H7 (cell line): ENCODE measurements at regions not wholly inside any gene's neighbourhood (a gene's known extent, or its start where the extent isn't known, plus 50 kb on each side); places are given as distances from the start of the nearest gene placed in this dataset.

Experiments used
- DNase-seq: peaks from one replicate; pipeline ENCODE4 v3.0.0; 2012
- H3K27me3 ChIP-seq: 2 replicates; pipeline ENCODE4 v1.6.0; 2011; ENCODE audit warnings: mild to moderate bottlenecking, low read length; ENCODE audit not compliant: control insufficient read depth, insufficient read depth
- H3K36me3 ChIP-seq: replicated peaks from 2 replicates; pipeline ENCODE4 v1.5.1; 2011; ENCODE audit warnings: low read length; ENCODE audit not compliant: control insufficient read depth, insufficient read depth
- H3K4me3 ChIP-seq: 2 replicates; pipeline ENCODE4 v1.5.1; 2011; ENCODE audit warnings: low read depth, mild to moderate bottlenecking, control low read depth, low read length, moderate library complexity; ENCODE audit not compliant: insufficient read depth

- DNase-seq = peak; percentile 4
- Histone ChIP-seq H3K36me3 (no peaks in the 10 kb centered on the region), H3K4me3 (no peak overlapping the region), H3K27me3 (no peaks in the 10 kb centered on the region)
These were observed 71.3 kb upstream of the CORO2B start for GRCh38 chr15:68507447-68507846.

GRCh38 chr15:68508485-68509189, 70.2 kb upstream of the CORO2B start:
- Histone ChIP-seq H3K36me3 (no peaks in the 10 kb centered on the region), H3K27me3 (no peaks in the 10 kb centered on the region), H3K4me3 (no peak overlapping the region)
- DNase-seq = peak; percentile 3

- DNase-seq = no peak
- no peaks in the 10 kb centered on the region for H3K36me3 ChIP-seq
- no peak overlapping the region for H3K4me3 ChIP-seq
- H3K27me3 ChIP-seq = no peaks in the 10 kb centered on the region
These were observed 68.2 kb upstream of the CORO2B start for GRCh38 chr15:68510558-68510957.

DNA sequence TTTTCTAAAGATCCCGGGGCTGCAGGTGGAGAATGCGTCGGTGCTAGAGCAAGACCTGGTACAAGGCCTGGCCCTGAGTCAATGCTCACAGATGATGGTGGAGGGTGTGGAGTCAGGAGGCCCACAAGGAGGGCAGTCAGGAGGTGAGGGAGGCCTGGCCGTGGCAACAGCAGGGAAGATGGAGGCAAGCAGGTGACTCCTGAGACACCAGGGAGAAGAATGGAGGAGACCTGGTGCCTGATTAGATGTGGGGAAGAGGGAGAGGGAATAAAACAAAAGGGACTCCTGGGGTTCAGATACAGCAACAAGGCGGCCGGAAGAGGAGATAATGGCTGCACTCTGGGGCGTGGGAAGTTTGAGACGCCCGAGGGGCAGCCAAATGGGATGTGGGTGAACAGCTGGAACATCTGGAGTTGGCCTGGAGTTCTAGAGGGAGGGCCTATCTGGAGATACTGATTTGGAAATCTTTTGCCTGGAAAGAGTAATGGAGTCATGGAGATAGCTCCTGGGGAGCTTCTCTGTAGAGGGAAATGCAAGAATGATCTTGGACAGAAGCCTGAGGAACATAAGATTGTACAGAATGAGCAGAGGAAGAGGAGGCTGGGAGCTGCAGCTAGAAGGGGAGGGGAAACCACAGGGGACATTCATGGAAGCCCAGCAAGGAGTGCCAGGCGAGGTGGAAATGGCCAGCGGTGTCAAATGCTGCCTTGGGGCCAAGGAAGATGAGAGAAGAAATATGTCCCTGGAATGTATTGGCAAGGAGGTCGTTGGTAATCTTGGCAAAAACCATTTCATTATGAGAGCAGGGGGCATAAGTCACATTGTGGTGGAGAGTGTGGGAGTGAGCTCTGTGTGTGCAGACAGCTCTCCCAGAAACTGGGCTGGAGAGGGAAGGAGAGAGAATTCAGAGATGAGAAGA, 67.5 kb upstream of the CORO2B start:
- no peak for DNase-seq
- Histone ChIP-seq H3K27me3 (no peaks in the 10 kb centered on the region), H3K36me3 (no peaks in the 10 kb centered on the region), H3K4me3 (no peak overlapping the region)

- Histone ChIP-seq H3K4me3 (no peak overlapping the region), H3K27me3 (no peaks in the 10 kb centered on the region)
- no peak for DNase-seq
These were observed 66.7 kb upstream of the CORO2B start for GRCh38 chr15:68512052-68512451.

DNA sequence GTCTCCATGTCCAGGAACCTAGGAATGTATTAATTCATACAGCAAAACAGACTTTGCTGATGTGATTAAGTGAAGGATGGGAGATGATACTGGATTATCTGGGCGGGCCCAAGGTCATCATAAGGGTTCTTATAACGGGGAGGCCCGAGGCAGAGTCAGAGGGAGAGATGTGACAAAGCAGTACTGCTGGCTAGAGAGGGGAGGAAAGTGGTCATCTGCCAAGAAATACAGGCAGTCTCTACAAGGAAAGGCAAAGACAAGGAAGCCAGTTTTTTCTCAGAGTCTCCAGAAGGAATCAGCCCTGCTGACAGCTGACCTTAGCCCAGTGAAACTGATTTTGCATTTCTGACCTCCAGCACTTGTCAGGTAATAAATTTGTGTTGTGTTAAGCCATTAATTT, 66.2 kb upstream of the CORO2B start:
- Histone ChIP-seq H3K36me3 (no peaks in the 10 kb centered on the region), H3K27me3 (no peaks in the 10 kb centered on the region), H3K4me3 (no peak overlapping the region)
- no peak for DNase-seq

More at GRCh38 chr15:68512052-68512451, 66.7 kb upstream of the CORO2B start:
- no peaks in the 10 kb centered on the region for H3K36me3 ChIP-seq

DNA sequence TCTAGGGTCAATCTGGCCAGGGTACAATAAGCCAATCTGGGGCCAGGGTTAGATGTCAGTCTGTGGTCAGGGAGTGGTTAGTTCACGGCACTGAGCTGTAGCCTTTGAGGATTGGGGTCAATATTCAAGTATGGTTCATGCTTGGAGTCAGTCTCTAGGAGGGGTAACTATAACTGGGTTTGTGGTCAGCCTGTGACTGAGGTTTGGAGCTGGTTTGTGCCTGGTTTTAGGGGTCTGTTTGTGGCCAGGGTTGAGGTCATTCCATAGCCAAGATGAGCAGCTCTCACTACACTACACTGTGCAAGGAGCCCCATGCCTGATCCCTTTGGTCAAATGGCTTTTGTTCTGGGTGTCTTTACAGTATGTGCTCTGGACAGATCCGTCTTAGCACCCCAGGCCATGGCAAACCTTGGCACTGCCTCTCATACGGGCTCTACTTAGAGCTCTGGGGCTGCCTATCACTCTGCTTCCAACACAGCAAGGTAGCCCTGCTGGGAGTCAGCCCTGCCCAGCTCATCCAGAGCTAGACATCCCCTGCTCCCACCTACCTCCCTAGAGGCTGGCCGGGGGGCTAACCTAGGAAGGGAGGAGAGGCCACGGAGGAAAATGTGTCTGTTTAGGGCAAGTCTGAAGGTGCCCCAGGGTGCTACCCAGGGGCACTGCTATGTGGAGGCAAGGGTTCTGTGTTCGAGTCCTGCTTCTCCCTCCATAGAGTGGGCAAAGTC, 63.3 kb upstream of the CORO2B start:
- no peak overlapping the region for H3K4me3 ChIP-seq
- no peak for DNase-seq
- no peaks in the 10 kb centered on the region for H3K27me3 ChIP-seq
- no peaks in the 10 kb centered on the region for H3K36me3 ChIP-seq

DNA sequence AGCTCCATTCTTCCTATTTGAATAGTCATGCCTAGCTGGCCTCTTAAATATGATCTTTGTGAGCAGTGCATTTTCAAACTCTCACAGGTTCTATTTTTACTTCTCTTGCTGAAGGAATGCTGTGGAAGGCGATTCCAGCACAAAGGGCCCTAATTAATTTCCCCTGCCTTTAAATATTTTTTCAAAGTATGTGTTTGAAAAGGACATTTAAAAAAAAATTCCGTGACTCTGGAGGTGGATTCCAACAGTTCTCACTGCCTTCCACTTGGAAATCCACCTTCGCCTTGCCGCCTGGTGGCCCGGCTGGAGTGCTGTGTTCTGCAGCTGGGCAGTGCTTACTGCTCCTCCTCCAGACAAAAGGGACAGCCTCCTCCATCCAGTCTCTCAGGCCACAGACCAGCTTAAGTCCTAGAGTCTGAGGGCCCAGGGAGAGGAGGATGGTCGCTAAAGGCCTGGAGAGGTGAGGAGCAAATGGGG, 61.5 kb upstream of the CORO2B start:
- Histone ChIP-seq H3K27me3 (no peaks in the 10 kb centered on the region), H3K36me3 (no peaks in the 10 kb centered on the region), H3K4me3 (no peak overlapping the region)
- DNase-seq = peak; percentile 51

GRCh38 chr15:68518046-68518445, 60.7 kb upstream of the CORO2B start:
- Histone ChIP-seq H3K27me3 (no peaks in the 10 kb centered on the region), H3K4me3 (no peak overlapping the region), H3K36me3 (no peaks in the 10 kb centered on the region)
- no peak for DNase-seq

- Histone ChIP-seq H3K36me3 (no peaks in the 10 kb centered on the region), H3K4me3 (no peak overlapping the region), H3K27me3 (no peaks in the 10 kb centered on the region)
- DNase-seq = no peak
These were observed 59.9 kb upstream of the CORO2B start for GRCh38 chr15:68518785-68519430.

DNA sequence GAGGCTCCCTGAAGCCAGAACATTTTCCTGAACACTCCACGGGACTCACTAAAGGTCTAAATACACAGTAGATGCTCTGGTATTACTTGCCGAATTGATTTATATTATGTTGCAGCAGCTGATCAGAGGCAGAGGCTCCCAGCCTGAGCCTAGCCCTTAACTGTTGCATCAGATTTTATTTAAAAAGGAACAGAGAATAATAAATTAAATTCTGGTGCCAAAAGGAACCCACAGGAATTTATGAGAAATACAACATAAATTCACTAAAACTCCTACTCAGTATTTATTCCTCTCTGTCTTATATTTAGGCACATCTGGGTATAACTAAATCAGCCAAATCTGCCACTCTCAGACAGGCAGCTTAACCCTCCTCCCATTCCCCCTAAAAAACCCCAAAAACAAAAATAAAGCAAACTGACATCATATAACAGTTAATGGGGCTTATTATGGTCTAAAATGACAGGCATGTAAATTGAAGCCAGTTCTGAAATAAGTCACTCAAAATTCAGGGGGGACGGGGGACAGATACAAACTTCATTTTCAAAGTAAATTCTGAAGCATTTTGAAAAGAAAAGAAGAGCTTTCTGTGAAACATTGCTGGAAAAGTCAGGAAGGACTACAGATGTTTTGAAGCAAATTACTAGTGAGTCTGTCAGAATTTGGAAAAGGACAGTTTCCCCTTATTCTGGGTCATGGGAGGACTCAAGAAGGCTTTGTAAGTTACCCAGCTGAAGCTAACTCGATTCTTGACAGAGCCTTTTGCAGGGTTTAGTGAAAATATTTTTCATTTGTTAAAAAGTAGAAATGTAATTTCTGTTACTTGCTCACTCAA, 53.8 kb upstream of the CORO2B start:
- no peak for DNase-seq
- Histone ChIP-seq H3K4me3 (no peak overlapping the region), H3K36me3 (no peaks in the 10 kb centered on the region), H3K27me3 (no peaks in the 10 kb centered on the region)

GRCh38 chr15:68525815-68526214, 53.0 kb upstream of the CORO2B start:
- Histone ChIP-seq H3K4me3 (no peak overlapping the region), H3K36me3 (no peaks in the 10 kb centered on the region), H3K27me3 (no peaks in the 10 kb centered on the region)
- DNase-seq = no peak

DNA sequence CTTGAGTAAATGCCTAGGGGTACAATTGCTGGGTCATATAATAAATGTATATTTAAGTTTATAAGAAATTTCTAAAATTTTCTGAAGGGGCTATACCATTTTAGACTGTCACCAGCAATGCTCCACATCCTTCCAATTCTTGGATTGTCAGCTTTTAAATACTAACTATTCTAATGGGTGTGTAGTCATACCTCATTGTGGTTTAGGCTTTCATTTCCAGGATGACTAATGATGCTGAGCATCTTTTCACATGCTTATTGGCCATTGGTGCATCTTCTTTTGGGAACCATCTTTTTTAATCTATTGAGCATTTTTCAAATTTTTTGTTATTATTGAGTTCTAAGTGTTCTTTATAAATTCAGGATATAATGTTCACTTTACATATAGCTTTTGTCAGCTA, 52.5 kb upstream of the CORO2B start:
- no peak for DNase-seq
- Histone ChIP-seq H3K4me3 (no peak overlapping the region), H3K36me3 (no peaks in the 10 kb centered on the region), H3K27me3 (no peaks in the 10 kb centered on the region)
